ENCODE measurements at regions not wholly inside any gene's neighbourhood (a gene's known extent, or its start where the extent isn't known, plus 50 kb on each side); places are given as distances from the start of the nearest gene placed in this dataset.
"Not testable (repeated sequence)": the region's sequence is repeated elsewhere in the genome, so short reads cannot be mapped to it uniquely, and the experiment has no call there.

- Histone ChIP-seq H3K9me3 (no peaks in the 10 kb centered on the region), H3K36me3 (no peaks in the 10 kb centered on the region), H3K27me3 (no peaks in the 10 kb centered on the region), H3K4me1 (no peaks in the 10 kb centered on the region), H3K27ac (no peak overlapping the region), H3K4me3 (no peak overlapping the region)
- ATAC-seq (peak; percentile 75), DNase-seq (no peak)
- intact Hi-C loops (cut with DNase I) = no loop called here
- peak; percentile 49 for TF ChIP-seq CTCF (IDR thresholded peaks at IDR 0.05)
These were observed 900.0 kb upstream of the CDH10 start for GRCh38 chr5:25544652-25545249.

GRCh38 chr5:25540628-25541027 lies 895.9 kb upstream of the CDH10 start:
- TF ChIP-seq CTCF (IDR thresholded peaks at IDR 0.05) = no peak
- H3K4me3 ChIP-seq = no peak overlapping the region
- intact Hi-C loops (cut with DNase I) = no loop called here
- H3K36me3 ChIP-seq = no peaks in the 10 kb centered on the region
- H3K27ac ChIP-seq = no peak overlapping the region
- no peak for ATAC-seq
- H3K9me3 ChIP-seq = no peaks in the 10 kb centered on the region
- no peaks in the 10 kb centered on the region for H3K4me1 ChIP-seq
- no peak for DNase-seq
- no peaks in the 10 kb centered on the region for H3K27me3 ChIP-seq

GRCh38 chr5:25539536-25539935 lies 894.8 kb upstream of the CDH10 start:
- no peaks in the 10 kb centered on the region for H3K36me3 ChIP-seq
- no peak overlapping the region for H3K4me3 ChIP-seq
- H3K27ac ChIP-seq = no peak overlapping the region
- ATAC-seq (no peak), DNase-seq (no peak)
- H3K9me3 ChIP-seq = no peaks in the 10 kb centered on the region
- H3K27me3 ChIP-seq = no peaks in the 10 kb centered on the region
- no peak for TF ChIP-seq CTCF (IDR thresholded peaks at IDR 0.05)
- no peaks in the 10 kb centered on the region for H3K4me1 ChIP-seq
- intact Hi-C loops (cut with DNase I) = no loop called here

GRCh38 chr5:25536461-25536860 lies 891.7 kb upstream of the CDH10 start:
- H3K27ac ChIP-seq; intact Hi-C loops (cut with DNase I); H3K27me3 ChIP-seq; ATAC-seq; DNase-seq; H3K9me3 ChIP-seq; H3K36me3 ChIP-seq; H3K4me1 ChIP-seq; H3K4me3 ChIP-seq: not testable (repeated sequence)

GRCh38 chr5:25516141-25516540 lies 871.4 kb upstream of the CDH10 start:
- DNase-seq (no peak), ATAC-seq (no peak)
- H3K36me3 ChIP-seq = no peaks in the 10 kb centered on the region
- intact Hi-C loops (cut with DNase I) = no loop called here
- H3K27ac ChIP-seq = no peak overlapping the region
- H3K4me3 ChIP-seq = no peak overlapping the region
- H3K4me1 ChIP-seq = no peaks in the 10 kb centered on the region
- no peaks in the 10 kb centered on the region for H3K27me3 ChIP-seq
- no peaks in the 10 kb centered on the region for H3K9me3 ChIP-seq
- no peak for TF ChIP-seq CTCF (IDR thresholded peaks at IDR 0.05)

- DNase-seq (no peak), ATAC-seq (no peak)
- Histone ChIP-seq H3K36me3 (no peaks in the 10 kb centered on the region), H3K4me3 (no peak overlapping the region), H3K27ac (no peak overlapping the region), H3K4me1 (no peaks in the 10 kb centered on the region), H3K9me3 (no peaks in the 10 kb centered on the region), H3K27me3 (no peaks in the 10 kb centered on the region)
- intact Hi-C loops (cut with DNase I) = no loop called here
- TF ChIP-seq CTCF (IDR thresholded peaks at IDR 0.05) = no peak
These were observed 870.7 kb upstream of the CDH10 start for GRCh38 chr5:25515525-25515924.

- intact Hi-C loops (cut with DNase I); H3K4me3 ChIP-seq; H3K27me3 ChIP-seq; H3K4me1 ChIP-seq; H3K27ac ChIP-seq; ATAC-seq; DNase-seq; H3K36me3 ChIP-seq; H3K9me3 ChIP-seq: not testable (repeated sequence)
These were observed 865.9 kb upstream of the CDH10 start for GRCh38 chr5:25510692-25511091.

- H3K27ac ChIP-seq; H3K4me3 ChIP-seq; H3K9me3 ChIP-seq; H3K27me3 ChIP-seq; H3K36me3 ChIP-seq; H3K4me1 ChIP-seq; intact Hi-C loops (cut with DNase I); ATAC-seq; DNase-seq: not testable (repeated sequence)
These were observed 863.2 kb upstream of the CDH10 start for GRCh38 chr5:25508011-25508410.

All from upper lobe of right lung (tissue), 1 donor.